IgD-negative memory B cell (primary cell): ENCODE measurements at regions not wholly inside any gene's neighbourhood (a gene's known extent, or its start where the extent isn't known, plus 50 kb on each side); places are given as distances from the start of the nearest gene placed in this dataset.

Experiments used
- H3K27ac Mint-ChIP-seq, 3 donors: one replicate each; pipeline ENCODE4 v1.8.0; 2020 to 2022; ENCODE audit warnings: mild to moderate bottlenecking in 3 of 3, mixed read lengths in 3 of 3, moderate library complexity in 1 of 3
- H3K27me3 Mint-ChIP-seq: one replicate; pipeline ENCODE4 v1.8.0; 2021; ENCODE audit warnings: mixed read lengths
- H3K36me3 Mint-ChIP-seq: one replicate; pipeline ENCODE4 v1.8.0; 2020; ENCODE audit warnings: mild to moderate bottlenecking, mixed read lengths
- H3K4me1 Mint-ChIP-seq, 3 donors: one replicate each; pipeline ENCODE4 v1.8.0; 2020 to 2022; ENCODE audit warnings: mixed read lengths in 3 of 3, mild to moderate bottlenecking in 1 of 3
- H3K4me3 Mint-ChIP-seq, 4 donors: one replicate each; pipeline ENCODE4 v1.8.0; 2020 to 2022; ENCODE audit warnings: mild to moderate bottlenecking in 4 of 4, mixed read lengths in 4 of 4, moderate library complexity in 3 of 4
- H3K9me3 Mint-ChIP-seq, 3 donors: one replicate each; pipeline ENCODE4 v1.8.0; 2020 to 2021; ENCODE audit warnings: mixed read lengths in 3 of 3, mild to moderate bottlenecking in 1 of 3

DNA sequence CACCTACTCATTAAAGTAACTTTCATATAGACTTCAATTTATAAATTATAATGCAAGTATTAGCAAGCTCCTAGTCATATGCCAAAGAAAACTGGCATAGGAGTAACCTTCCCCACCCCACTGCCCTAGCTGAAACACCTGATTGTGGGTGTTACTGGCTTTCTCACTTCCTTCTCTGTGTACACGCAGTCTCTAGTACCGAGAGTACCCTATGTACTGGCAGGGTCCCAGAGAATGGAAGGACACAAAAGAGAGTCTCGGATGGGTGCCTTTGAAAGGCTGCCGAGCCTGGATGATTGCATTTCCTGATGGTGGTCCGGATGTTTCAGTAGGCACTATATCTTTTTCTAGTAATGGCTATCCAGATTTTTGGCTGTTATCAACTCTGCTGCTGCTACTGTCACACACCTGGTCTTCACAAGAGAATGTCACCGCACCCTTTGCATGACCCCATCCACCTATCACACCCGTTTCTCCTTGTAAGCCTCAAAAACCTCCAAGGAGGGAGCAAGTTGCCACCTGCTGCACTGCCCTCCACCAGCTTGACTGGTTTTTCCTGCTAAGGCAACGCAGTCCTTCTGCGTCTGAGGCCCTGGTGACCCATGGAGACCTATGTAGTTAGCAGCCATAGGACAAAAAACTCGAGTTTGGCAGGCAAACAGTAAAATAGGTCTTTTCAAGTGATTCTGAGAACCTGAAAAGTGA lies 53.8 kb upstream of the CLINT1 start:
- Mint-ChIP-seq H3K9me3 (no peaks in the 10 kb centered on the region), H3K27me3 (no peaks in the 10 kb centered on the region), H3K4me3 (peak overlapping the region in 3 of 4 donors; percentile 36 to 90 (median 58)), H3K27ac (no peak overlapping the region), H3K4me1 (peaks cover 8 to 22% (median 14%) of the 10 kb centered on the region in 3 donors), H3K36me3 (peaks cover 2% of the 10 kb centered on the region)

DNA sequence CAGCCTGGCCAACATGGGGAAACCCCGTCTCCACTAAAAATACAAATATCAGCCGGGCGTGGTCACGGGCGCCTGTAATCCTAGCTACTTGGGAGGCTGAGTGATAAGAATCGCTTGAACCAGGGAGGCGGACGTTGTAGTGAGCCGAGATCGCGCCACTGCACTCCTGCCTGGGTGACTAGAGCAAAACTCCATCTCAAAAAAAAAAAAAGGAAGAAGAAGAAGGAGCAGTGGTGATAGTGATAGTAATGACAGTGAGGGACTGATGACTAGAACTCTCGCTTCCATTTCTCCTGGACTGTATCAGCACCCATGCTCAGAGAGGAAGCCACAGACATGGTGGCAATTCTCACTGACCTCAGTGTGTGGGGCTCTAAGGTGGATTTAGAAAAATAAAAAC lies 52.6 kb upstream of the CLINT1 start:
- peaks cover 2% of the 10 kb centered on the region for H3K36me3 Mint-ChIP-seq
- H3K27me3 Mint-ChIP-seq = no peaks in the 10 kb centered on the region
- no peak overlapping the region for H3K27ac Mint-ChIP-seq
- H3K4me3 Mint-ChIP-seq = peak overlapping the region in 2 of 4 donors; percentile 3 to 87
- no peaks in the 10 kb centered on the region for H3K9me3 Mint-ChIP-seq
- H3K4me1 Mint-ChIP-seq = peaks cover 8 to 19% (median 10%) of the 10 kb centered on the region in 3 donors
